Uterus (tissue), 2 donors: ENCODE measurements at regions not wholly inside any gene's neighbourhood (a gene's known extent, or its start where the extent isn't known, plus 50 kb on each side); places are given as distances from the start of the nearest gene placed in this dataset.

Experiments used
- CTCF ChIP-seq, 4 experiments: fragments of 200-600 bp in 2 of 4; fragments of 450-650 bp in 2 of 4; sonication (generic) in 2 of 4; IDR thresholded peaks; one replicate each; pipeline ENCODE4 v1.5.1; 2016 to 2019; ENCODE audit warnings: antibody characterized with exemption in 4 of 4, mild to moderate bottlenecking in 2 of 4, moderate library complexity in 1 of 4
- POLR2A ChIP-seq, 2 donors: fragments of 450-650 bp; IDR thresholded peaks; one replicate each; pipeline ENCODE4 v1.6.1; 2016; ENCODE audit warnings: antibody characterized with exemption in 2 of 2, mild to moderate bottlenecking in 1 of 2, moderate library complexity in 1 of 2

GRCh38 chr20:56848561-56848960 lies 219.5 kb downstream of the TFAP2C start:
- TF ChIP-seq CTCF (IDR thresholded peaks at IDR 0.05) (no peak), POLR2A (IDR thresholded peaks at IDR 0.05) (no peak)
